ENCODE measurements at regions not wholly inside any gene's neighbourhood (a gene's known extent, or its start where the extent isn't known, plus 50 kb on each side); places are given as distances from the start of the nearest gene placed in this dataset.

GRCh38 chr2:49577041-49577440 is 422.7 kb upstream of the FSHR start:
- TF ChIP-seq, protein P1, sequence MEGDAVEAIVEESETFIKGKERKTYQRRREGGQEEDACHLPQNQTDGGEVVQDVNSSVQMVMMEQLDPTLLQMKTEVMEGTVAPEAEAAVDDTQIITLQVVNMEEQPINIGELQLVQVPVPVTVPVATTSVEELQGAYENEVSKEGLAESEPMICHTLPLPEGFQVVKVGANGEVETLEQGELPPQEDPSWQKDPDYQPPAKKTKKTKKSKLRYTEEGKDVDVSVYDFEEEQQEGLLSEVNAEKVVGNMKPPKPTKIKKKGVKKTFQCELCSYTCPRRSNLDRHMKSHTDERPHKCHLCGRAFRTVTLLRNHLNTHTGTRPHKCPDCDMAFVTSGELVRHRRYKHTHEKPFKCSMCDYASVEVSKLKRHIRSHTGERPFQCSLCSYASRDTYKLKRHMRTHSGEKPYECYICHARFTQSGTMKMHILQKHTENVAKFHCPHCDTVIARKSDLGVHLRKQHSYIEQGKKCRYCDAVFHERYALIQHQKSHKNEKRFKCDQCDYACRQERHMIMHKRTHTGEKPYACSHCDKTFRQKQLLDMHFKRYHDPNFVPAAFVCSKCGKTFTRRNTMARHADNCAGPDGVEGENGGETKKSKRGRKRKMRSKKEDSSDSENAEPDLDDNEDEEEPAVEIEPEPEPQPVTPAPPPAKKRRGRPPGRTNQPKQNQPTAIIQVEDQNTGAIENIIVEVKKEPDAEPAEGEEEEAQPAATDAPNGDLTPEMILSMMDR (IDR thresholded peaks at IDR 0.05), result no peak
- no peak for TF ChIP-seq POLR2A (IDR thresholded peaks at IDR 0.05)
